ENCODE measurements at regions not wholly inside any gene's neighbourhood (a gene's known extent, or its start where the extent isn't known, plus 50 kb on each side); places are given as distances from the start of the nearest gene placed in this dataset.
A peak's percentile ranks its signal among the peaks of the same experiment; 100 is the strongest.

GRCh38 chr14:25607192-25607591 lies 557.2 kb upstream of the STXBP6 start:
- H3K9me3 Mint-ChIP-seq: peaks cover 10% of the 10 kb centered on the region
- H3K4me3 Mint-ChIP-seq: no peak overlapping the region
- H3K36me3 Mint-ChIP-seq: no peaks in the 10 kb centered on the region
- H3K27ac Mint-ChIP-seq: no peak overlapping the region
- no peaks in the 10 kb centered on the region for H3K4me1 Mint-ChIP-seq
- DNase-seq: no peak
- H3K27me3 Mint-ChIP-seq: no peaks in the 10 kb centered on the region

GRCh38 chr14:25602106-25602505 lies 552.2 kb upstream of the STXBP6 start:
- H3K4me1 Mint-ChIP-seq: no peaks in the 10 kb centered on the region

GRCh38 chr14:25588751-25589150 lies 538.8 kb upstream of the STXBP6 start:
- no peak overlapping the region for H3K27ac Mint-ChIP-seq
- no peak overlapping the region for H3K4me3 Mint-ChIP-seq
- H3K9me3 Mint-ChIP-seq: peaks cover 19% of the 10 kb centered on the region
- no peaks in the 10 kb centered on the region for H3K36me3 Mint-ChIP-seq
- no peak for DNase-seq
- H3K4me1 Mint-ChIP-seq: no peaks in the 10 kb centered on the region
- H3K27me3 Mint-ChIP-seq: no peaks in the 10 kb centered on the region

More at GRCh38 chr14:25602106-25602505, 552.2 kb upstream of the STXBP6 start:
- H3K27ac Mint-ChIP-seq: no peak overlapping the region
- peaks cover 12% of the 10 kb centered on the region for H3K9me3 Mint-ChIP-seq
- H3K36me3 Mint-ChIP-seq: no peaks in the 10 kb centered on the region
- H3K27me3 Mint-ChIP-seq: no peaks in the 10 kb centered on the region
- no peak overlapping the region for H3K4me3 Mint-ChIP-seq
- DNase-seq: no peak

- Mint-ChIP-seq H3K27me3 (no peaks in the 10 kb centered on the region), H3K27ac (no peak overlapping the region), H3K36me3 (no peaks in the 10 kb centered on the region), H3K4me3 (no peak overlapping the region), H3K4me1 (no peaks in the 10 kb centered on the region), H3K9me3 (no peaks in the 10 kb centered on the region)
- no peak for DNase-seq
Observed at GRCh38 chr14:25574628-25575325, 524.8 kb upstream of the STXBP6 start.

GRCh38 chr14:25570483-25570882 lies 520.5 kb upstream of the STXBP6 start:
- DNase-seq: no peak
- no peak overlapping the region for H3K27ac Mint-ChIP-seq
- H3K36me3 Mint-ChIP-seq: no peaks in the 10 kb centered on the region
- H3K4me1 Mint-ChIP-seq: no peaks in the 10 kb centered on the region
- no peak overlapping the region for H3K4me3 Mint-ChIP-seq
- no peaks in the 10 kb centered on the region for H3K27me3 Mint-ChIP-seq
- H3K9me3 Mint-ChIP-seq: peaks cover 8% of the 10 kb centered on the region

- Mint-ChIP-seq H3K27me3 (no peaks in the 10 kb centered on the region), H3K27ac (no peak overlapping the region), H3K4me3 (no peak overlapping the region), H3K4me1 (no peaks in the 10 kb centered on the region), H3K36me3 (no peaks in the 10 kb centered on the region), H3K9me3 (peaks cover 4% of the 10 kb centered on the region)
- no peak for DNase-seq
Observed at GRCh38 chr14:25557466-25557865, 507.5 kb upstream of the STXBP6 start.

- Mint-ChIP-seq H3K36me3 (no peaks in the 10 kb centered on the region), H3K4me3 (no peak overlapping the region), H3K27me3 (no peaks in the 10 kb centered on the region), H3K9me3 (peaks cover 4% of the 10 kb centered on the region), H3K4me1 (no peaks in the 10 kb centered on the region), H3K27ac (no peak overlapping the region)
- no peak for DNase-seq
Observed at GRCh38 chr14:25552826-25553225, 502.9 kb upstream of the STXBP6 start.

- no peaks in the 10 kb centered on the region for H3K27me3 Mint-ChIP-seq
- DNase-seq: no peak
- peaks cover 4% of the 10 kb centered on the region for H3K9me3 Mint-ChIP-seq
- H3K4me3 Mint-ChIP-seq: no peak overlapping the region
- no peaks in the 10 kb centered on the region for H3K4me1 Mint-ChIP-seq
- H3K27ac Mint-ChIP-seq: no peak overlapping the region
- H3K36me3 Mint-ChIP-seq: no peaks in the 10 kb centered on the region
Observed at GRCh38 chr14:25551674-25552073, 501.7 kb upstream of the STXBP6 start.

GRCh38 chr14:25546826-25547225 lies 496.9 kb upstream of the STXBP6 start:
- Mint-ChIP-seq H3K4me1 (no peaks in the 10 kb centered on the region), H3K9me3 (no peaks in the 10 kb centered on the region), H3K4me3 (no peak overlapping the region), H3K27ac (no peak overlapping the region), H3K27me3 (no peaks in the 10 kb centered on the region), H3K36me3 (no peaks in the 10 kb centered on the region)
- DNase-seq: no peak

GRCh38 chr14:25537846-25538455 lies 488.0 kb upstream of the STXBP6 start:
- Mint-ChIP-seq H3K27ac (no peak overlapping the region), H3K27me3 (no peaks in the 10 kb centered on the region), H3K36me3 (no peaks in the 10 kb centered on the region), H3K9me3 (no peaks in the 10 kb centered on the region), H3K4me1 (no peaks in the 10 kb centered on the region), H3K4me3 (no peak overlapping the region)
- DNase-seq: peak; percentile 16

- no peak overlapping the region for H3K27ac Mint-ChIP-seq
- H3K9me3 Mint-ChIP-seq: no peaks in the 10 kb centered on the region
- H3K36me3 Mint-ChIP-seq: no peaks in the 10 kb centered on the region
- no peak overlapping the region for H3K4me3 Mint-ChIP-seq
- DNase-seq: no peak
- no peaks in the 10 kb centered on the region for H3K4me1 Mint-ChIP-seq
- H3K27me3 Mint-ChIP-seq: no peaks in the 10 kb centered on the region
Observed at GRCh38 chr14:25526290-25526689, 476.3 kb upstream of the STXBP6 start.

- H3K36me3 Mint-ChIP-seq: no peaks in the 10 kb centered on the region
- no peak for DNase-seq
- no peaks in the 10 kb centered on the region for H3K27me3 Mint-ChIP-seq
- no peaks in the 10 kb centered on the region for H3K9me3 Mint-ChIP-seq
- H3K4me3 Mint-ChIP-seq: no peak overlapping the region
- H3K27ac Mint-ChIP-seq: no peak overlapping the region
- no peaks in the 10 kb centered on the region for H3K4me1 Mint-ChIP-seq
Observed at GRCh38 chr14:25522926-25523325, 473.0 kb upstream of the STXBP6 start.

- no peak overlapping the region for H3K27ac Mint-ChIP-seq
- no peak overlapping the region for H3K4me3 Mint-ChIP-seq
- no peaks in the 10 kb centered on the region for H3K4me1 Mint-ChIP-seq
- no peaks in the 10 kb centered on the region for H3K9me3 Mint-ChIP-seq
- H3K36me3 Mint-ChIP-seq: no peaks in the 10 kb centered on the region
- DNase-seq: no peak
- H3K27me3 Mint-ChIP-seq: no peaks in the 10 kb centered on the region
Observed at GRCh38 chr14:25522116-25522515, 472.2 kb upstream of the STXBP6 start.

GRCh38 chr14:25521616-25522015 lies 471.7 kb upstream of the STXBP6 start:
- DNase-seq: no peak
- Mint-ChIP-seq H3K36me3 (no peaks in the 10 kb centered on the region), H3K4me3 (no peak overlapping the region), H3K27me3 (no peaks in the 10 kb centered on the region), H3K4me1 (no peaks in the 10 kb centered on the region), H3K9me3 (no peaks in the 10 kb centered on the region), H3K27ac (no peak overlapping the region)

- no peaks in the 10 kb centered on the region for H3K9me3 Mint-ChIP-seq
- no peaks in the 10 kb centered on the region for H3K4me1 Mint-ChIP-seq
- no peak for DNase-seq
- H3K27ac Mint-ChIP-seq: no peak overlapping the region
- H3K36me3 Mint-ChIP-seq: no peaks in the 10 kb centered on the region
- no peak overlapping the region for H3K4me3 Mint-ChIP-seq
- no peaks in the 10 kb centered on the region for H3K27me3 Mint-ChIP-seq
Observed at GRCh38 chr14:25520821-25521220, 470.9 kb upstream of the STXBP6 start.

GRCh38 chr14:25518364-25518763 lies 468.4 kb upstream of the STXBP6 start:
- Mint-ChIP-seq H3K4me1 (no peaks in the 10 kb centered on the region), H3K36me3 (no peaks in the 10 kb centered on the region), H3K27me3 (no peaks in the 10 kb centered on the region), H3K9me3 (peaks cover 1% of the 10 kb centered on the region), H3K27ac (no peak overlapping the region), H3K4me3 (no peak overlapping the region)
- no peak for DNase-seq

Measured in activated naive CD8-positive, alpha-beta T cell treated with anti-CD3 and anti-CD28 coated beads for 36 hours (primary cell).